Dedifferentiated amniotic fluid mesenchymal stem cell (primary cell): ENCODE measurements at regions not wholly inside any gene's neighbourhood (a gene's known extent, or its start where the extent isn't known, plus 50 kb on each side); places are given as distances from the start of the nearest gene placed in this dataset.
A peak's percentile ranks its signal among the peaks of the same experiment; 100 is the strongest.
"Not testable (repeated sequence)": the region's sequence is repeated elsewhere in the genome, so short reads cannot be mapped to it uniquely, and the experiment has no call there.

Experiments
- DNase-seq: peaks from one replicate; pipeline ENCODE4 v3.0.0-alpha.2; 2016; ENCODE audit errors: extremely low spot score

GRCh38 chr12:25424211-25424731, 128.8 kb downstream of the LMNTD1 start:
- DNase-seq: no peak

- DNase-seq: no peak
These were observed 129.6 kb downstream of the LMNTD1 start for GRCh38 chr12:25423355-25424050.

DNA sequence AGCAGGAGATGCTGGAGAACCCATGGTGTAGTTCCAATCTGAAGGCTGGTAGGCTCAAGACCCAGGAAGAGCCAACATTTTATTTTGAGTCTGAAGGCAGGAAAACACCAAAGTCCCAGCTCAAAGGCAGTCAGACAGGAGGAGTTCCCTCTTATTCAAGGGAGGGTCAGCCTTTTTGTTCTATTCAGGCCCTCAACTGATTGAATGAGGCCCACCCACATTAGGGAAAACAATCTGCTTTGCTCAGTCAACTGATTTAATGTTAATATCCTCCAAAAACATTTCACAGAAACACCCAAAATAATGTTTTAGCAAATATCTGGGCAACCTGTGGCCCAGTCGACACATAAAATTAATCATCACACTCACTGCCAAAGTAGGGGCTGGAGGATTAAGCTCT, 130.8 kb downstream of the LMNTD1 start:
- no peak for DNase-seq

DNA sequence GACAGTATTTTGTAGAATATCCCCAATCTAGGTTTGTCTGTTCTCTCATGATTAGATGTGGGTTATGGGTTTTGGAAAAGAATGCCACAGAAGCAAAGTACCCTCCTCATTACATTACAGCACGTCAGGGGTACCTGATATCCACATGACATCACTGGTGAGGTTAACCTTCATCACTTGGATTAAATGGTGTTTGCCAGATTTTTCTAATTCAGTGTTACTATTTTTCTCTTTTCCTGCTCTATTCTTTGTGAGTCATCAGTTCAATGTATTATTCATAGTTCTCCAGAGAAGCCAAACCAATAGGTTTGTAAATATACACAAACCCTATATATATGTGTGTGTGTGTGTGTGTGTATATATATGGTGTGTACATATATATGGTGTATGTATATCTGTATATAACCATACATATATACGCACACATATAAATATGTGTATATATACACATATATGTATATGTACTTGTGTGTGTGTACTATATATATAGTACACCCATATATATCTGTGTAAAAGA, 131.4 kb downstream of the LMNTD1 start:
- no peak for DNase-seq

DNA sequence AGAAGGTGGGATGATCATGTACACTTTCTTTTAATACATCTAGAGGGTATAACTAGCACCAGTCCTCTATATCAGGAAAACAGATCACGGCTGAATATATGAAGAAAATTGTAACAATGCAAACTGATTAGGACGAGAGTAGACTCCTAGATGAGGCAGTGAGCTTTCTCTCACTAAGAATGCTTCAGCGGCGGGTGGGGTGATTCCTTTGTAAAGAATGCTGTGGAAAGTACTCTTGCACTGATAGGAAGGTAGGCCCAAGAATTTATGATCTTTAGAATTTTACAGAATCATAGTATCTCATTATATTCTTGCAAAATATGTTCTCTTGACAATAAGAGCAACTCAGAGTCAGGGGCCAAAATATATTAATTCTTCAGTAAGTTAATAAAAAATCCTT, 133.0 kb downstream of the LMNTD1 start:
- DNase-seq: no peak

- DNase-seq: no peak
These were observed 133.5 kb downstream of the LMNTD1 start for GRCh38 chr12:25419595-25419994.

- no peak for DNase-seq
These were observed 136.0 kb downstream of the LMNTD1 start for GRCh38 chr12:25417071-25417470.

DNA sequence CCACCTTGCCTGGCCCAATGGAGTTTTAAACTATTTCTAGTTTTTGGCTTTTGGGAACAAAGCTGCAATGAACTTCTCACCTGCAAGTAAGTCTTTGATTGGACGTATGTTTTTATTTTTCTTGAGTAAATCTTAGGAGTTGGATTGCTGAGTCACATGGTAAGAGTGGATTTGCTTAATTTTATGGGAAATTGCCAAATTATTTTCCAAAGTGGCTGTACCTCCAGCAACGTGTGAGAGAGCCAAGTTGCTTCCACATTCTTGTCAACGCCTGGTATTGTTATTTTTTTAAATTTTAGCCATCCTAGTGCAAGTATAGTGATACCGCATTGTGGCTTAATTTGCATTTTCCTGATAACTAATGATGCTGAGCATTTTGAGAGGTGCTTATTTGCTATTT, 136.6 kb downstream of the LMNTD1 start:
- no peak for DNase-seq

GRCh38 chr12:25415004-25415403, 138.1 kb downstream of the LMNTD1 start:
- DNase-seq: no peak

- no peak for DNase-seq
These were observed 140.3 kb downstream of the LMNTD1 start for GRCh38 chr12:25412735-25413134.

DNA sequence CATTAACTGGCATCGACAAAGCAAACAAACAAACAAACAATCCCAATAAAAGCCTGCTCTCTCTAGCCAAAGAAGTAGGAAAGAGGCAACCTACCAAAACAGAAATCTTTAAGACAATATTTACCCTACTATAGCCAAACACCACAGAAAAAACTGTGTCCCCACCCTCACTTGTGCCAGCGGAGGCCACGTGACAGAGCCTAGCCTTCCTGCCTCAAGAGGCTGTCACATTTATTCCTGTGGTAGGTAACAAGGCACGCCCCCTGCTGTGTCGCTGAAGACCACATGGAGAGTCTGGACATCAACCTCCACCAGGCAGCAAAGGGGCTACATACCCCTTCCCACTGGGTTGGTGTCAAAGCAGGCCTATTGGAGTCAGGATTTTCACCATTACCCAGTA, 148.1 kb downstream of the LMNTD1 start:
- no peak for DNase-seq

GRCh38 chr12:25401547-25402345, 151.0 kb upstream of the KRAS start:
- no peak for DNase-seq

DNA sequence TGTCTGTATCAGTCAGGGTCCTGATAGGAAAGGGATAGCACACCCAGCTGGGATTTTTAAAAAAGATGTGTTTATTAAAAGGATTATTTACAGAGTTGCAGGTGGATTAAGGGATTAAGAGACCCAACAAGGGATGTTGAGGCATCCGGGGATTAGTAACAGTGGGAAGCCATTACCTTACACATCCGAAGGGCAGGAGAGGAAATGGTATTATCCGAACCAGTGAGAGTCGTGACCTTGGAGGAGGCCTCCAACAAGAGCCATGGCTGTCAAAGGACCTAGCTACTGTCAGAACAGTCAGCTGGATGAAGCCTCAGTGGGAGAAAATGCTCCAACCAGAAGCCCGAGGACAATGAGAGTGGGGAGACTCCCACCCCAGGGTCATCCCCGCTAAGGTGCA, 146.3 kb upstream of the KRAS start:
- DNase-seq: no peak

DNA sequence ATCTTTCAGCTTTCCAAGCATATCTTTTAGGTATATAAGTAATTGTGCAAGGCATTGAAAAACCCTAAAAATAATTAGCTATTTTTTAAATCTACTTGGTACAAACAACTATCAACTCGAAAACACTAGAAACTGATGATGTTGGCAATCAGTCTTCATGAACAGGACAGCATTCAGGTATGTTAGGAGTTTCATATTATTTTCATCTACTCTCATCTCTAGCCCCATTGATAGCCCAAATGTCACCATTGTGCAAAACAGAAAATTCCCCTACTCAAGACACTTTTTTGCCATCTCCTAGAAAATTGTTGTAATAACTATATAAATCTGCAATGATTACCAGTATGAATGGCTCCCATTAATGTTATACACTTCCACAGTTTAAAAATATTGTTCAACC, 144.5 kb upstream of the KRAS start:
- no peak for DNase-seq

- not testable (repeated sequence) for DNase-seq
These were observed 144.0 kb upstream of the KRAS start for GRCh38 chr12:25394775-25395174.

- DNase-seq: no peak
These were observed 143.3 kb upstream of the KRAS start for GRCh38 chr12:25394025-25394424.

- not testable (repeated sequence) for DNase-seq
These were observed 140.6 kb upstream of the KRAS start for GRCh38 chr12:25391346-25391745.

GRCh38 chr12:25388183-25388582, 137.5 kb upstream of the KRAS start:
- no peak for DNase-seq

DNA sequence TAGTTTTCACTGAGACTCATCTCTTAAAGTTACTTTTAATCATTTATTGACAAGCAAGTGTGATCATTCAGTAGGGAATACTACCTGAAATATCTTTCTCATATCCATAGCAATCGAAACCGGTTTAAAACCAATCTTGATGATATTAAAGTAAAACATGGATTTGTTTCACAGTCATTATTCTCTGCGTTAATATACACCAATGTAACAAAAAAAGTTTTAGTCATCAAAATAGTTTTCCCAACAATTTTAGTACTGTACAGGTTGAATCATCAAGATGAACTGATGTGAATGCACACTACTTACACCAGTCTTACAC, 137.0 kb upstream of the KRAS start:
- no peak for DNase-seq

DNA sequence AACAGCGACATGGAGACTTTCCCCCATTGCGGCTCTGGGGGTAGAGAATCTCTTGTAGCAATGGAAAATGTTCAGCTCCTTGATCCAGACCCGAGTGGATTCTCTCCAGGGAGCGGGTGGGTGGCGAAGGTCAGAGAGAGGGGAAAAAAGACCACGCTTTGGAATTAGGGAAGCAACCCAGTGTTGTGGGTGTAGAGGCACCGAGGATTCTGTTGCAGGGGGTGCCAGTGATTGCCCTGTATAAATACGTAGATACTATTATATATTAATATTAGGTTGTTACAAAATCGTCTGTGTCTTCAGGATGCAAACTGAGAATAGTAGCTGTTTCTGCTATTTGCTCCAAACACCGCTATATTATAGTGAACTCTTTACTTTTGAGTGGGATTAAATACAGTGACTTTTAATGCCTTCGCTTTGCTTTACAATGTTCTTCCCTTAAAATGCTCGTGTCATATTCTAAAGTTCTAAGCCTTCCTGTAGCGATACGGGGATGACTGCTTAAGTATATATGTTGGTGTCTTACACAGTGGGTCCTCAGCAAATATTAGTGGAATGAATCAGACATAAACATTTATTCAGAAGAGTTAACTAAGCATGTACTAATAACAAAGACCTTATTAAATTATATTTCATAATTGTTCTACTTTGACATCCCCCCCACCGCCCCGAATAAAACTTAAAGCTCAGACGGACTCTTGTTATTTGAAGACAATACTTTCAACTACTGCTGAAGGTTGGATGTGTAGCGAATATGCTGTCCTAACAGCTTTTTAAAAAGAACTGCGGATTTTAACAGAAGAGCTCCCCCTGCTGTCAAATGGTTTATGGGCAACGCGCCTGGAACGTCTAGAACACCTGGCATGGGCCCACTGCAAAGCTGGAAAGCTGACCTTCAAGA, 136.4 kb upstream of the KRAS start:
- peak; percentile 95 for DNase-seq

GRCh38 chr12:25384893-25385248, 134.1 kb upstream of the KRAS start:
- no peak for DNase-seq
